CD14-positive monocyte (primary cell): ENCODE measurements at regions not wholly inside any gene's neighbourhood (a gene's known extent, or its start where the extent isn't known, plus 50 kb on each side); places are given as distances from the start of the nearest gene placed in this dataset.

Experiments
- DNase-seq, 3 donors: peaks; one replicate each; pipeline ENCODE4 v3.0.0-alpha.2; 2011 to 2022
- H2AFZ ChIP-seq: 2 replicates; pipeline ENCODE4 v1.6.0; 2012; ENCODE audit warnings: mild to moderate bottlenecking, low read depth, low read length, inconsistent platforms; ENCODE audit not compliant: insufficient read depth, poor library complexity, severe bottlenecking
- H3K27ac ChIP-seq, 2 donors: 1 replicate in 1 of 2; 2 replicates in 1 of 2; pipeline ENCODE4 v1.5.1; 2012 to 2013; ENCODE audit warnings: low read length in 2 of 2, control low read depth in 1 of 2, inconsistent platforms in 1 of 2, low read depth in 1 of 2, mild to moderate bottlenecking in 1 of 2
- H3K27me3 ChIP-seq, 2 donors: one replicate each; pipeline versions ENCODE4 v1.6.0 to v1.6.1; 2011 to 2013; ENCODE audit warnings: low read length in 2 of 2; ENCODE audit not compliant: control insufficient read depth in 2 of 2, insufficient read depth in 2 of 2
- H3K36me3 ChIP-seq, 2 donors: replicated peaks in 1 of 2; 1 replicate in 1 of 2; 2 replicates in 1 of 2; pipeline versions ENCODE4 v1.5.1 to v1.6.1; 2012 to 2013; ENCODE audit warnings: low read length in 2 of 2, control low read depth in 1 of 2, inconsistent platforms in 1 of 2, mild to moderate bottlenecking in 1 of 2; ENCODE audit not compliant: insufficient read depth in 2 of 2, control insufficient read depth in 1 of 2
- H3K4me1 ChIP-seq, 2 donors: 1 replicate in 1 of 2; 2 replicates in 1 of 2; pipeline versions ENCODE4 v1.5.1 to v1.6.1; 2012 to 2013; ENCODE audit warnings: low read length in 2 of 2, control low read depth in 1 of 2, inconsistent platforms in 1 of 2, mild to moderate bottlenecking in 1 of 2, moderate library complexity in 1 of 2; ENCODE audit not compliant: insufficient read depth in 2 of 2, control insufficient read depth in 1 of 2
- H3K4me2 ChIP-seq: replicated peaks from 2 replicates; pipeline ENCODE3; 2012; ENCODE audit warnings: low read length, moderate library complexity, mild to moderate bottlenecking; ENCODE audit not compliant: poor library complexity, severe bottlenecking; ENCODE audit errors: extremely low read depth
- H3K4me3 ChIP-seq, 3 experiments: fragments of 200-600 bp in 1 of 3; sonication (generic) in 1 of 3; replicated peaks in 1 of 3; 1 replicate in 2 of 3; 2 replicates in 1 of 3; pipeline ENCODE4 v1.5.1; 2011 to 2013; ENCODE audit warnings: low read length in 3 of 3, mild to moderate bottlenecking in 3 of 3, control low read depth in 2 of 3, low read depth in 2 of 3, inconsistent platforms in 1 of 3, moderate library complexity in 1 of 3
- H3K79me2 ChIP-seq: 2 replicates; pipeline ENCODE4 v1.6.0; 2012; ENCODE audit warnings: mild to moderate bottlenecking, control low read depth, inconsistent platforms, low read length, moderate library complexity; ENCODE audit not compliant: insufficient read depth
- H3K9ac ChIP-seq: 2 replicates; pipeline ENCODE4 v1.6.0; 2017; ENCODE audit warnings: low read length, mild to moderate bottlenecking; ENCODE audit not compliant: insufficient read depth, poor library complexity, severe bottlenecking
- H3K9me3 ChIP-seq, 2 donors: replicated peaks in 1 of 2; 1 replicate in 1 of 2; 2 replicates in 1 of 2; pipeline versions ENCODE4 v1.5.1 to v1.6.1; 2012 to 2013; ENCODE audit warnings: low read length in 2 of 2, control low read depth in 1 of 2; ENCODE audit not compliant: control insufficient read depth in 1 of 2, insufficient read depth in 1 of 2
- H4K20me1 ChIP-seq: 2 replicates; pipeline ENCODE4 v1.6.0; 2012; ENCODE audit warnings: mild to moderate bottlenecking, low read length, control low read depth, moderate library complexity; ENCODE audit not compliant: insufficient read depth
- H3K27ac Mint-ChIP-seq, 7 donors: one replicate each; pipeline ENCODE4 v1.8.0; 2020; ENCODE audit warnings: mild to moderate bottlenecking in 7 of 7, mixed read lengths in 7 of 7, moderate library complexity in 6 of 7, inconsistent platforms in 2 of 7
- H3K27me3 Mint-ChIP-seq, 3 donors: one replicate each; pipeline ENCODE4 v1.8.0; 2021 to 2022; ENCODE audit warnings: low read depth in 3 of 3, mild to moderate bottlenecking in 3 of 3, mixed read lengths in 3 of 3, moderate library complexity in 3 of 3, inconsistent platforms in 1 of 3
- H3K36me3 Mint-ChIP-seq, 2 donors: one replicate each; pipeline ENCODE4 v1.8.0; 2020; ENCODE audit warnings: mixed read lengths in 2 of 2, inconsistent platforms in 1 of 2, mild to moderate bottlenecking in 1 of 2
- H3K4me1 Mint-ChIP-seq: one replicate; pipeline ENCODE4 v1.8.0; 2020; ENCODE audit warnings: mild to moderate bottlenecking, mixed read lengths
- H3K4me3 Mint-ChIP-seq, 2 donors: one replicate each; pipeline ENCODE4 v1.8.0; 2020; ENCODE audit warnings: mild to moderate bottlenecking in 2 of 2, mixed read lengths in 2 of 2, moderate library complexity in 1 of 2
- H3K9me3 Mint-ChIP-seq, 7 donors: one replicate each; pipeline ENCODE4 v1.8.0; 2020 to 2022; ENCODE audit warnings: mixed read lengths in 7 of 7, mild to moderate bottlenecking in 6 of 7, moderate library complexity in 6 of 7, inconsistent platforms in 2 of 7
- WGBS: methylation state at CpG from one replicate; pipeline ENCODE4 v1.1.5; 2013; ENCODE audit warnings: missing lambda C conversion rate; ENCODE audit not compliant: insufficient coverage; 5-methylcytosine and 5-hydroxymethylcytosine counted together
- intact Hi-C, 2 donors: fragments of 100-400 bp; cut with micrococcal nuclease; formaldehyde crosslinking; loops; one replicate each; pipeline versions ENCODE4 v1.15.0 to v1.15.1; 2023
- TF ChIP-seq, protein P1 (sequence below): fragments of 200-600 bp; IDR thresholded peaks from one replicate; pipeline ENCODE4 v1.8.0; 2022; ENCODE audit warnings: antibody characterized with exemption, mild to moderate bottlenecking

- H3K36me3 ChIP-seq: no peaks in the 10 kb centered on the region
- Mint-ChIP-seq H3K27ac (no peak overlapping the region), H3K4me3 (no peak overlapping the region), H3K9me3 (peaks cover 0 to 5% (median 0%) of the 10 kb centered on the region in 7 donors), H3K4me1 (no peaks in the 10 kb centered on the region), H3K36me3 (no peaks in the 10 kb centered on the region), H3K27me3 (peaks cover 0 to 5% (median 2%) of the 10 kb centered on the region in 3 donors)
- no peaks in the 10 kb centered on the region for H3K79me2 ChIP-seq
- DNase-seq: no peak
- H3K27ac ChIP-seq: no peak overlapping the region
- WGBS: 100% methylated on average over 1 of the region's 2 CpGs
- H3K27me3 ChIP-seq: no peaks in the 10 kb centered on the region
- H3K4me1 ChIP-seq: no peaks in the 10 kb centered on the region
- no peak overlapping the region for H2AFZ ChIP-seq
- H3K9me3 ChIP-seq: no peaks in the 10 kb centered on the region
- H3K9ac ChIP-seq: no peak overlapping the region
- H3K4me3 ChIP-seq: no peak overlapping the region
- intact Hi-C loops: loop anchor here in 1 of 2 donors (10.0 kb wide), 1 partner anchor 363 kb away; no protein-coding TSS in a partner anchor
- no peak overlapping the region for H3K4me2 ChIP-seq
- TF ChIP-seq, protein P1, sequence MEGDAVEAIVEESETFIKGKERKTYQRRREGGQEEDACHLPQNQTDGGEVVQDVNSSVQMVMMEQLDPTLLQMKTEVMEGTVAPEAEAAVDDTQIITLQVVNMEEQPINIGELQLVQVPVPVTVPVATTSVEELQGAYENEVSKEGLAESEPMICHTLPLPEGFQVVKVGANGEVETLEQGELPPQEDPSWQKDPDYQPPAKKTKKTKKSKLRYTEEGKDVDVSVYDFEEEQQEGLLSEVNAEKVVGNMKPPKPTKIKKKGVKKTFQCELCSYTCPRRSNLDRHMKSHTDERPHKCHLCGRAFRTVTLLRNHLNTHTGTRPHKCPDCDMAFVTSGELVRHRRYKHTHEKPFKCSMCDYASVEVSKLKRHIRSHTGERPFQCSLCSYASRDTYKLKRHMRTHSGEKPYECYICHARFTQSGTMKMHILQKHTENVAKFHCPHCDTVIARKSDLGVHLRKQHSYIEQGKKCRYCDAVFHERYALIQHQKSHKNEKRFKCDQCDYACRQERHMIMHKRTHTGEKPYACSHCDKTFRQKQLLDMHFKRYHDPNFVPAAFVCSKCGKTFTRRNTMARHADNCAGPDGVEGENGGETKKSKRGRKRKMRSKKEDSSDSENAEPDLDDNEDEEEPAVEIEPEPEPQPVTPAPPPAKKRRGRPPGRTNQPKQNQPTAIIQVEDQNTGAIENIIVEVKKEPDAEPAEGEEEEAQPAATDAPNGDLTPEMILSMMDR: no peak
- H4K20me1 ChIP-seq: no peaks in the 10 kb centered on the region
Observed at GRCh38 chr13:95471960-95472359, 80.6 kb upstream of the CLDN10 start.

DNA sequence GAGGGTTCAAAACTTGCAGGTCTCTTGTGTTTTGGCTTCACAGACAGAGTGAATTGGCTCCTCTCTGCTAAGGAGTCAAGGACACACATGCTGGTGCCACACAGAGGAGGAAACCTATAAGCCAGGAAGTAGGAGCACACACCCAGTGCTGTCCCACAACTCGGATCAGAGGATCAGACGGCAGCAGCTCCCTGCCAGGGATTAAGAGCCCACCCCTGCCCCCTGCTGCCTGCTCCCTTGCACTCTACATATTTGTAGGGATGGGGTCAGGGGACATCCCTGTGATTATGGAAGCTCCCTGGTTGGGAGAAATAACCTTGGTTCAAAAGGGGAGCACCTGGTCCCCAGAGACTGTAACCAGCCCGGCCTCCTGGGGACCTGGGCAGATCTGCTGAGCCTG, 77.5 kb upstream of the CLDN10 start:
- Histone ChIP-seq H3K9ac (no peak overlapping the region), H3K4me3 (no peak overlapping the region), H3K4me1 (peaks cover 17 to 18% of the 10 kb centered on the region in 2 donors), H3K27me3 (no peaks in the 10 kb centered on the region), H3K36me3 (no peaks in the 10 kb centered on the region), H2AFZ (no peak overlapping the region), H3K27ac (no peak overlapping the region), H3K9me3 (no peaks in the 10 kb centered on the region), H4K20me1 (no peaks in the 10 kb centered on the region), H3K4me2 (no peak overlapping the region), H3K79me2 (no peaks in the 10 kb centered on the region)
- Mint-ChIP-seq H3K4me3 (no peak overlapping the region), H3K9me3 (peaks cover 0 to 5% (median 0%) of the 10 kb centered on the region in 7 donors), H3K27ac (no peak overlapping the region), H3K27me3 (peaks cover 0 to 5% (median 2%) of the 10 kb centered on the region in 3 donors), H3K4me1 (peaks cover 17% of the 10 kb centered on the region), H3K36me3 (no peaks in the 10 kb centered on the region)
- DNase-seq: no peak
- no CpG with 5 or more reads among the region's 3 CpGs for WGBS
- TF ChIP-seq, protein P1: no peak
- intact Hi-C loops: loop anchor here in 1 of 2 donors (10.0 kb wide), 1 partner anchor 360 kb away; no protein-coding TSS in a partner anchor
